ENCODE measurements at regions not wholly inside any gene's neighbourhood (a gene's known extent, or its start where the extent isn't known, plus 50 kb on each side); places are given as distances from the start of the nearest gene placed in this dataset.

GRCh38 chr13:31614073-31614472 lies 125.3 kb upstream of the RXFP2 start:
- no peak for TF ChIP-seq CTCF (IDR thresholded peaks at IDR 0.05 in 2 of 3, conservative IDR thresholded peaks at IDR 0.05 in 1 of 3; ENCODE audit: control insufficient read depth in 2 of 3, extremely low read depth in 1 of 3, insufficient read depth in 1 of 3, low read depth in 3 of 3, low read length in 3 of 3)
- TF ChIP-seq ATF7 (IDR thresholded peaks at IDR 0.05; ENCODE audit: low read depth): no peak
- no peak for TF ChIP-seq YY1 (IDR thresholded peaks at IDR 0.05; ENCODE audit: low read depth, low read length)
- TF ChIP-seq POLR2AphosphoS5 (IDR thresholded peaks at IDR 0.05; ENCODE audit: low read length): no peak

Data from GM12878 (cell line).